ENCODE measurements at regions not wholly inside any gene's neighbourhood (a gene's known extent, or its start where the extent isn't known, plus 50 kb on each side); places are given as distances from the start of the nearest gene placed in this dataset.

DNA sequence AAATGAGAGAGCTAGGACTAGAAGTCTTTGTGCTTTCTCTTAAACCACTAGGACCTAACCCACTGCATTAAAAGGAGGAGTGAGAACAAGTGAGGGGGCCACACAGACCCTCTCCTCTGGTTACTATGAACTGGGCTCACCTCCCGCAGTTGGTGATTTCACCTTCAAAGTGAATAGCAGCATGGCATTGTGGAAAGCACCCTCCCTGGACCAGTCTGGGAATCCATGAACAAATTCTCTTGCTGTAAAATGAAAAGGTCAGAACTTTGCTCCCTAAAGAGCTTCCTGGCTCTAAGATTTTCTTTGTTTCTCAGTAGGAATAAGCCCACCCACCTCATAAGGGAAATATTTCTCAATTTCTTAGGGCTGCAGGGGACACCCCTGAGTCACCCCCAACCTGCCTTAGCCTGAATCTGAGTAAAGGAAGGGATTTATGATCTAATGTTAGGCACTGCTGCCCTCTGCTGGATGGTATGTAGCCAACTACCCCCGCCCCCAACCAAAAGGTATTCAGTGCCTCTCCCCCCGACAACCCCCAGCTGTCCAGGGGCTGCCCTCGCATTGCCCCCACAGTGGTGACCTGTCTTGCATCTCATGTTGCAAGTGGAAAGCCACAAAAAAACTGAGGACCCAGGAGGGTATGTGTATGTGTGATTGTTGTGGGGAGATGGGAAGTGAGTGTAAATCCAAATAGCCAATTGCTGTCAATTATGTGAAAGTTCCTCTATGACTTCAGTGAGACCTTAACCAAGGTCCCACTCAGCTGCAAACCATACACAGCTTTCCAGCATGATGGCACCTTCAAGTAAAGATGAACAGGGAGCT is 230.9 kb upstream of the SLC14A2 start (continued):
- TF ChIP-seq USF2 (IDR thresholded peaks at IDR 0.05; ENCODE audit: low read depth, low read length) (no peak), USF2 (CRISPR knock-in tag; IDR thresholded peaks at IDR 0.05; ENCODE audit: borderline replicate concordance) (no peak), CTCF (CRISPR knock-in tag; IDR thresholded peaks at IDR 0.05) (peak; percentile 55), SMC3 (IDR thresholded peaks at IDR 0.05; ENCODE audit: low read length) (peak; percentile 26; the same call in 1 of the 2 replicates)

DNA sequence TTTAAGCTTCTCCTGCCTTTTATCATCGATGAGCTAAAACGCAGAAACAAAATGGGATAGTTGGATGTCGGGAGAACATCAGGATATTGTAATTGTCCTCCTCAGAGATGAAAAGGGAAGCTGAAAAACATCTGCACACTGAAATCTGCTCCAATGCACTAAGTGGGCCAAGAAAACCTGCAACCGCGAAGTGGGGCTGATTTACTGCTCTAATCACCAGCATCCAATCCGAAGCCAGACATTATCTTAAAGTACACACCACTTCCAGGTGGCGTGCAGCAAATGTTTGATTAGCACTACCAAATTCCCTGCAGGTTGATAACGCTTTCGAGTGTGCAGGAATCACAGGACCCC is 230.3 kb upstream of the SLC14A2 start:
- H3K9ac ChIP-seq (ENCODE audit: insufficient read depth, low read depth, low read length) = no peak overlapping the region
- WGBS (ENCODE audit: low lambda C conversion rate) = 4% methylated on average over 9 of the region's 9 CpGs
- ChIA-PET POLR2A (no interaction called here), CTCF (ENCODE audit: low intra/inter-chr PET ratio, low total read pairs) (interaction anchor here (1.6 kb wide), 1 partner anchor 109 kb away, joined by 5 read pairs; no protein-coding TSS in a partner anchor)
- in situ Hi-C loops (cut with HindIII; ENCODE audit: extremely low pct_ligation_motif_present, low pct_unique_long_range_greater_than_20kb) (loop anchor here (5.0 kb wide), 1 partner anchor 1763 kb away; no protein-coding TSS in a partner anchor), intact Hi-C loops (cut with micrococcal nuclease; ENCODE audit: unreplicated experiment) (loop anchor here (5.0 to 10.0 kb wide), 2 partner anchors 1250 to 1763 kb away; no protein-coding TSS in a partner anchor)
- FAIRE-seq (no peak), ATAC-seq (no peak), DNase-seq (ENCODE audit: low spot score) (no peak)
- no peak overlapping the region for H2AFZ ChIP-seq (ENCODE audit: low read length)
- no peaks in the 10 kb centered on the region for H3K9me3 ChIP-seq (ENCODE audit: low read length)
- H4K20me1 ChIP-seq (ENCODE audit: insufficient read depth, low read length) = no peaks in the 10 kb centered on the region
- BruUV-seq (replicated peaks) = no TSS peak
- no peak overlapping the region for H3K4me3 ChIP-seq (replicated peaks in 1 of 3; ENCODE audit: insufficient read depth in 1 of 3, low read depth in 2 of 3, low read length in 3 of 3)
- H3K4me1 ChIP-seq (ENCODE audit: insufficient read depth, low read length) = no peaks in the 10 kb centered on the region
- H3K4me2 ChIP-seq (ENCODE audit: low read depth, low read length) = no peak overlapping the region
- H3K27ac ChIP-seq (ENCODE audit: extremely low read length, insufficient read depth, low read length) = no peak overlapping the region
- no peaks in the 10 kb centered on the region for H3K36me3 ChIP-seq (replicated peaks in 1 of 2; ENCODE audit: control insufficient read depth in 1 of 2, insufficient read depth in 2 of 2, low read length in 2 of 2)
- no peaks in the 10 kb centered on the region for H3K27me3 ChIP-seq (ENCODE audit: control insufficient read depth in 1 of 2, insufficient read depth in 2 of 2, low read length in 2 of 2)
- no peaks in the 10 kb centered on the region for H3K79me2 ChIP-seq (ENCODE audit: insufficient read depth, low read length)
- TF ChIP-seq ZFYVE20 (CRISPR knock-in tag; IDR thresholded peaks at IDR 0.05; ENCODE audit: borderline replicate concordance, low read depth) (no peak), NCOA2 (CRISPR knock-in tag; IDR thresholded peaks at IDR 0.05) (no peak), ZNF430 (CRISPR knock-in tag; IDR thresholded peaks at IDR 0.05) (no peak), GATAD1 (CRISPR knock-in tag; IDR thresholded peaks at IDR 0.05) (no peak), ZFY (CRISPR knock-in tag; IDR thresholded peaks at IDR 0.05) (no peak), ZSCAN12 (CRISPR knock-in tag; IDR thresholded peaks at IDR 0.05) (no peak), NFRKB (IDR thresholded peaks at IDR 0.05) (no peak), ZNF891 (CRISPR knock-in tag; IDR thresholded peaks at IDR 0.05) (no peak), ZC3H4 (CRISPR knock-in tag; IDR thresholded peaks at IDR 0.05; ENCODE audit: borderline replicate concordance) (no peak), ZNF44 (CRISPR knock-in tag; IDR thresholded peaks at IDR 0.05) (no peak), NCOA5 (CRISPR knock-in tag; IDR thresholded peaks at IDR 0.05) (no peak), ZNF546 (CRISPR knock-in tag; conservative IDR thresholded peaks at IDR 0.05) (no peak), ZNF431 (CRISPR knock-in tag; IDR thresholded peaks at IDR 0.05; ENCODE audit: borderline replicate concordance, low read depth) (no peak), PLRG1 (conservative IDR thresholded peaks at IDR 0.05) (no peak), SMAD1 (CRISPR knock-in tag; IDR thresholded peaks at IDR 0.05; ENCODE audit: borderline replicate concordance, low read depth) (no peak), HNRNPUL1 (IDR thresholded peaks at IDR 0.05; ENCODE audit: low read depth, low read length) (no peak), ZZZ3 (CRISPR knock-in tag; IDR thresholded peaks at IDR 0.05; ENCODE audit: borderline replicate concordance) (no peak)
- TF ChIP-seq, protein P1, sequence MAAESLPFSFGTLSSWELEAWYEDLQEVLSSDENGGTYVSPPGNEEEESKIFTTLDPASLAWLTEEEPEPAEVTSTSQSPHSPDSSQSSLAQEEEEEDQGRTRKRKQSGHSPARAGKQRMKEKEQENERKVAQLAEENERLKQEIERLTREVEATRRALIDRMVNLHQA (CRISPR knock-in tag; IDR thresholded peaks at IDR 0.05) = no peak
